HAP-1 (cell line): ENCODE measurements at regions not wholly inside any gene's neighbourhood (a gene's known extent, or its start where the extent isn't known, plus 50 kb on each side); places are given as distances from the start of the nearest gene placed in this dataset.
"Not testable (repeated sequence)": the region's sequence is repeated elsewhere in the genome, so short reads cannot be mapped to it uniquely, and the experiment has no call there.

Experiments
- DNase-seq, 2 experiments: peaks; one replicate each; pipeline ENCODE4 v3.0.0-alpha.2; 2016 to 2020; ENCODE audit warnings: low spot score in 2 of 2
- H3K27me3 ChIP-seq: fragments of 250-450 bp; sonication (Bioruptor Pico); 2 replicates; pipeline ENCODE4 v1.5.1; 2020; ENCODE audit warnings: low read depth, mild to moderate bottlenecking, moderate library complexity
- H3K36me3 ChIP-seq: fragments of 250-450 bp; sonication (Bioruptor Pico); replicated peaks from 2 replicates; pipeline ENCODE4 v1.5.1; 2020; ENCODE audit warnings: mild to moderate bottlenecking
- H3K4me1 ChIP-seq: fragments of 250-450 bp; sonication (Bioruptor Pico); 2 replicates; pipeline ENCODE4 v1.5.1; 2020; ENCODE audit warnings: mild to moderate bottlenecking
- H3K4me3 ChIP-seq: fragments of 250-450 bp; sonication (Bioruptor Pico); 2 replicates; pipeline ENCODE4 v1.5.1; 2020; ENCODE audit warnings: mild to moderate bottlenecking, moderate library complexity
- H3K9me3 ChIP-seq: fragments of 250-450 bp; sonication (Bioruptor Pico); 2 replicates; pipeline ENCODE4 v1.5.1; 2020; ENCODE audit warnings: mild to moderate bottlenecking, moderate library complexity
- in situ Hi-C: fragments of 300-500 bp; cut with MboI; formaldehyde crosslinking; loops from 3 replicates; pipeline ENCODE4 v1.14.3; 2020; ENCODE audit warnings: low sequenced_read_pairs, inconsistent platforms, mixed read lengths

DNA sequence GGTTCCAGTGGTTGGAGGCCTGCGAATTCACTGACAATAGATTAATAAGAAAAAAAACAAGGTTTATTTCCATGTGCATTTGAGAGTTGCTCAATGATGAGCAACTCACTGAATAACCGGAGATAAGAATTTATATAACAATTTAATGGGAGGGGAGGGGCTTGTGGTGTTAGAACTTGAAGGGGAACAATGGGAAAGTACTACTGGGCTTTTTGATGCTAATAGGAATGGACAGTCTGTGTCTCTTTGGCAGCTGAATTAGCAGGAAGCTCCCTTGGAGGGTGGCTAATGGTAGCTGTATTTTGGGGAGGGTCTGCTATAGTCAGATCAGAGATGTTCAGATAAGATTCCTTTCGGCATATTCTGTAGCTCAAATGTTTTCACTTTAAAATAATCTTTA is 62.4 kb upstream of the GMDS start:
- no peaks in the 10 kb centered on the region for H3K9me3 ChIP-seq
- no peaks in the 10 kb centered on the region for H3K27me3 ChIP-seq
- in situ Hi-C loops: no loop called here
- H3K36me3 ChIP-seq: no peaks in the 10 kb centered on the region
- no peaks in the 10 kb centered on the region for H3K4me1 ChIP-seq
- H3K4me3 ChIP-seq: no peak overlapping the region
- no peak for DNase-seq

DNA sequence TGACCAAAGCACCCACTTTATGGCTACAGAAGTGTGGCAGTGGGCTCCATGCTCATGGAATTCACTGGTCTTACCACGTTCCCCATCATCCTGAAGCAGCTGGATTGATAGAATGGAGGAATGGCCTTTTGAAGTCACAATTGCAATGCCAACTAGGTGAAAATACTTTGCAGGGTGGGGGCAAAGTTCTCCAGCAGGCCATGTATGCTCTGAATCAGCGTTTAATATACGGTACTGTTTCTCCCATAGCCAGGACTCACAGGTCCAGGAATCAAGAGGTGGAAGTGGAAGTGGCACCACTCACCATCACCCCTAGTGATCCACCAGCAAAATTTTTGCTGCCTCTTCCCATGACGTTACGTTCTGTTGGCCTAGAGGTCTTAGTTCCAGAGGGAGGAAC is 60.5 kb upstream of the GMDS start:
- in situ Hi-C loops: no loop called here
- Histone ChIP-seq H3K4me1 (no peaks in the 10 kb centered on the region), H3K4me3 (no peak overlapping the region), H3K27me3 (no peaks in the 10 kb centered on the region), H3K36me3 (no peaks in the 10 kb centered on the region), H3K9me3 (no peaks in the 10 kb centered on the region)
- DNase-seq: no peak

DNA sequence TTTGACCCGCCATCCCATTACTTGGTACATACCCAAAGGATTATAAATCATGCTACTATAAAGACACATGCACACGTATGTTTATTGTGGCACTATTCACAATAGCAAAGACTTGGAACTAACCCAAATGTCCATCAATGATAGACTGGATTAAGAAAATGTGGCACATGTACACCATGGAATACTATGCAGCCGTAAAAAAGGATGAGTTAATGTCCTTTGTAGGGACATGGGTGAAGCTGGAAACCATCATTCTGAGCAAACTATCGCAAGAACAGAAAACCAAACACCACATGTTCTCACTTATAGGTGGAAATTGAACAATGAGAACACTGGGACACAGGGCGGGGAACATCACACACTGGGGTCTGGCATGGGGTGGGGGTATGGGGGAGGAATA is 57.1 kb upstream of the GMDS start:
- H3K4me3 ChIP-seq, DNase-seq, H3K36me3 ChIP-seq, H3K27me3 ChIP-seq, H3K4me1 ChIP-seq, in situ Hi-C loops, H3K9me3 ChIP-seq: not testable (repeated sequence)

DNA sequence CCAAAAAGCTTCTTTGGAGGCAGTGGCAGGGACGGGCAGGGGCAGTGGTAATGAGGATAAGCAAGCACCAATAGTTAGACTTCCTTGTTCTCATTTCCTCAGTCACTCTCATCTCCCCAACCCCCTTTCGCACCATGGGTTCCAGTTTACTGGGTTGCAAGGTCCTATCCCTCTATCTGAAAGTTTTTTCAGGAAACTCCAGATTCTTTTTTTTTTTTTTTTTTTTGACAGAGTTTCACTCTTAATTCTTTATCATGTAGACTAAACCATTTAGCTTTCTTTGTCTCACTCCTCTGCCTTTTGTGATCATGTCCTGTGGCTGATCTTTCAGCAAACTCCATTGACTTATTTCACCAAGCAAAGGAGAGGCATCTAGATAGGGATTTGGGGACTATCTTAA is 51.4 kb upstream of the GMDS start:
- no peak overlapping the region for H3K4me3 ChIP-seq
- H3K27me3 ChIP-seq: no peaks in the 10 kb centered on the region
- H3K9me3 ChIP-seq: no peaks in the 10 kb centered on the region
- in situ Hi-C loops: no loop called here
- no peaks in the 10 kb centered on the region for H3K36me3 ChIP-seq
- DNase-seq: no peak
- H3K4me1 ChIP-seq: no peaks in the 10 kb centered on the region
